CD4-positive, alpha-beta T cell (primary cell): ENCODE measurements at regions not wholly inside any gene's neighbourhood (a gene's known extent, or its start where the extent isn't known, plus 50 kb on each side); places are given as distances from the start of the nearest gene placed in this dataset.

ENCODE experiments used
- ATAC-seq: fragments of 200-7000 bp; cut with Tn5 transposase; one replicate; pipeline ENCODE4 v1.10.0; 2022; ENCODE audit warnings: mild to moderate bottlenecking; ENCODE audit not compliant: poor library complexity
- CTCF ChIA-PET: fragments of 350-600 bp; sonication (Branson Sonifier 250); formaldehyde crosslinking; loops from one replicate; lab custom pipeline; 2021; ENCODE audit warnings: antibody characterized with exemption, inconsistent platforms; lab: Charles Lee
- POLR2A ChIA-PET: fragments of 350-600 bp; sonication (Branson Sonifier 250); formaldehyde crosslinking; loops from one replicate; lab custom pipeline; 2021; ENCODE audit warnings: antibody characterized with exemption, inconsistent platforms; lab: Charles Lee
- DNase-seq, 14 experiments: peaks; one replicate each; pipeline ENCODE4 v3.0.0-alpha.2; 2013 to 2020; ENCODE audit warnings: mixed read lengths in 2 of 14
- H3K27ac ChIP-seq, 2 donors: one replicate each; pipeline versions ENCODE4 v1.5.1 to v1.7.0; 2013; ENCODE audit warnings: low read length in 2 of 2, low read depth in 1 of 2, mild to moderate bottlenecking in 1 of 2
- H3K27me3 ChIP-seq, 2 experiments: 1 replicate in 1 of 2; 2 replicates in 1 of 2; pipeline versions ENCODE4 v1.6.1 to v1.7.0; 2013; ENCODE audit warnings: low read length in 2 of 2, control low read depth in 1 of 2, mild to moderate bottlenecking in 1 of 2, moderate library complexity in 1 of 2; ENCODE audit not compliant: insufficient read depth in 2 of 2, control insufficient read depth in 1 of 2
- H3K36me3 ChIP-seq: one replicate; pipeline ENCODE4 v1.6.1; 2013; ENCODE audit warnings: low read length, control low read depth; ENCODE audit not compliant: insufficient read depth
- H3K4me1 ChIP-seq: one replicate; pipeline ENCODE4 v1.6.1; 2013; ENCODE audit warnings: low read length, control low read depth; ENCODE audit not compliant: insufficient read depth
- H3K4me3 ChIP-seq: one replicate; pipeline ENCODE4 v1.5.1; 2013; ENCODE audit warnings: mild to moderate bottlenecking, low read length, moderate library complexity
- H3K9me3 ChIP-seq, 2 experiments: 1 replicate in 1 of 2; 2 replicates in 1 of 2; pipeline versions ENCODE4 v1.6.1 to v1.7.0; 2013; ENCODE audit warnings: low read length in 2 of 2, mild to moderate bottlenecking in 2 of 2, control low read depth in 1 of 2, moderate library complexity in 1 of 2; ENCODE audit not compliant: control insufficient read depth in 1 of 2, insufficient read depth in 1 of 2
- H3K27ac Mint-ChIP-seq: one replicate; pipeline ENCODE4 v1.8.0; 2020; ENCODE audit warnings: mixed read lengths
- H3K27me3 Mint-ChIP-seq: one replicate; pipeline ENCODE4 v1.8.0; 2021; ENCODE audit warnings: mixed read lengths
- H3K36me3 Mint-ChIP-seq: one replicate; pipeline ENCODE4 v1.8.0; 2021; ENCODE audit warnings: low read depth, mixed read lengths
- H3K4me1 Mint-ChIP-seq: one replicate; pipeline ENCODE4 v1.8.0; 2021; ENCODE audit warnings: low read depth, mixed read lengths
- H3K4me3 Mint-ChIP-seq: one replicate; pipeline ENCODE4 v1.8.0; 2020; ENCODE audit warnings: mild to moderate bottlenecking, mixed read lengths
- H3K9me3 Mint-ChIP-seq: one replicate; pipeline ENCODE4 v1.8.0; 2020; ENCODE audit warnings: mixed read lengths
- CTCF ChIP-seq: fragments of 200-600 bp; IDR thresholded peaks from one replicate; pipeline ENCODE4 v1.8.0; 2022; ENCODE audit warnings: antibody characterized with exemption, mild to moderate bottlenecking
- intact Hi-C, 2 experiments: fragments of 100-400 bp; cut with DNase I in 1 of 2; cut with micrococcal nuclease in 1 of 2; formaldehyde crosslinking; loops; one replicate each; pipeline versions ENCODE4 v1.15.1 to v1.9.0; 2023 to 2025; cut with DNase I, micrococcal nuclease

GRCh38 chr15:69781411-69782125 lies 316.1 kb downstream of the TLE3 start:
- DNase-seq (no peak), ATAC-seq (no peak)
- ChIA-PET POLR2A (interaction anchor here (0.5 to 1.5 kb wide), 2 partner anchors 17 to 24 kb away, joined by 3 to 4 read pairs; no protein-coding TSS in a partner anchor), CTCF (interaction anchor here (1.3 to 2.8 kb wide), 2 partner anchors 32 to 38 kb away, joined by 3 to 6 read pairs; no protein-coding TSS in a partner anchor)
- H3K27me3 ChIP-seq = no peaks in the 10 kb centered on the region
- H3K4me3 ChIP-seq = no peak overlapping the region
- no peaks in the 10 kb centered on the region for H3K36me3 ChIP-seq
- H3K27ac ChIP-seq = no peak overlapping the region
- Mint-ChIP-seq H3K27me3 (peaks cover 20% of the 10 kb centered on the region), H3K4me3 (peak overlapping the region; percentile 57), H3K27ac (no peak overlapping the region), H3K9me3 (peaks cover 4% of the 10 kb centered on the region), H3K36me3 (no peaks in the 10 kb centered on the region), H3K4me1 (peaks cover 21% of the 10 kb centered on the region)
- intact Hi-C loops = no loop called here
- TF ChIP-seq CTCF = no peak
- H3K4me1 ChIP-seq = peaks cover 18% of the 10 kb centered on the region
- H3K9me3 ChIP-seq = no peaks in the 10 kb centered on the region

GRCh38 chr15:69782139-69782658 lies 315.5 kb downstream of the TLE3 start:
- Histone ChIP-seq H3K27me3 (no peaks in the 10 kb centered on the region), H3K36me3 (no peaks in the 10 kb centered on the region), H3K9me3 (no peaks in the 10 kb centered on the region), H3K4me3 (no peak overlapping the region), H3K27ac (no peak overlapping the region), H3K4me1 (peaks cover 18% of the 10 kb centered on the region)
- Mint-ChIP-seq H3K27me3 (peaks cover 24% of the 10 kb centered on the region), H3K27ac (no peak overlapping the region), H3K36me3 (no peaks in the 10 kb centered on the region), H3K9me3 (peaks cover 4% of the 10 kb centered on the region), H3K4me1 (peaks cover 21% of the 10 kb centered on the region), H3K4me3 (peak overlapping the region; percentile 57)
- no peak for TF ChIP-seq CTCF
- intact Hi-C loops = no loop called here
- DNase-seq = no peak
- no peak for ATAC-seq
- ChIA-PET CTCF (interaction anchor here (1.3 to 2.8 kb wide), 2 partner anchors 33 to 38 kb away, joined by 3 to 6 read pairs; no protein-coding TSS in a partner anchor), POLR2A (interaction anchor here (0.5 to 1.5 kb wide), 4 partner anchors 18 to 68 kb away, joined by 3 to 4 read pairs (median 3); no protein-coding TSS in a partner anchor)

GRCh38 chr15:69782809-69783208 lies 314.9 kb downstream of the TLE3 start:
- Histone ChIP-seq H3K36me3 (no peaks in the 10 kb centered on the region), H3K9me3 (no peaks in the 10 kb centered on the region), H3K4me3 (no peak overlapping the region), H3K27ac (no peak overlapping the region), H3K4me1 (peaks cover 18% of the 10 kb centered on the region), H3K27me3 (no peaks in the 10 kb centered on the region)
- H3K9me3 Mint-ChIP-seq = no peaks in the 10 kb centered on the region
- peak overlapping the region; percentile 13 for H3K4me3 Mint-ChIP-seq
- H3K27me3 Mint-ChIP-seq = peaks cover 28% of the 10 kb centered on the region
- CTCF ChIA-PET = interaction anchor here (1.3 to 2.8 kb wide), 2 partner anchors 34 to 39 kb away, joined by 3 to 6 read pairs; no protein-coding TSS in a partner anchor
- peaks cover 21% of the 10 kb centered on the region for H3K4me1 Mint-ChIP-seq
- peak in 8 of 14 experiments; percentile 19 to 64 (median 48) for DNase-seq
- POLR2A ChIA-PET = interaction anchor here (0.6 to 1.5 kb wide), 3 partner anchors 25 to 68 kb away, joined by 3 to 4 read pairs (median 3); no protein-coding TSS in a partner anchor
- no peak overlapping the region for H3K27ac Mint-ChIP-seq
- ATAC-seq = peak; percentile 97
- no peak for TF ChIP-seq CTCF
- H3K36me3 Mint-ChIP-seq = no peaks in the 10 kb centered on the region
- intact Hi-C loops = no loop called here
